ES-I3 (cell line): ENCODE measurements at regions not wholly inside any gene's neighbourhood (a gene's known extent, or its start where the extent isn't known, plus 50 kb on each side); places are given as distances from the start of the nearest gene placed in this dataset.

Experiments used
- H3K36me3 ChIP-seq: 2 replicates; pipeline ENCODE4 v1.6.1; 2013; ENCODE audit warnings: mild to moderate bottlenecking, low read length, control low read depth, moderate library complexity; ENCODE audit not compliant: insufficient read depth
- H3K4me1 ChIP-seq: 2 replicates; pipeline ENCODE4 v1.6.1; 2013; ENCODE audit warnings: mild to moderate bottlenecking, control low read depth, low read length; ENCODE audit not compliant: insufficient read depth
- H3K9ac ChIP-seq: 2 replicates; pipeline ENCODE4 v1.6.1; 2013; ENCODE audit warnings: low read depth, mild to moderate bottlenecking, low read length, moderate library complexity
- H3K9me3 ChIP-seq: 2 replicates; pipeline ENCODE4 v1.6.1; 2013; ENCODE audit warnings: mild to moderate bottlenecking, low read length, moderate library complexity; ENCODE audit not compliant: control insufficient read depth, insufficient read depth

- Histone ChIP-seq H3K36me3 (no peaks in the 10 kb centered on the region), H3K9me3 (no peaks in the 10 kb centered on the region), H3K4me1 (peaks cover 23% of the 10 kb centered on the region), H3K9ac (no peak overlapping the region; the same call in 1 of the 2 replicates)
Observed at GRCh38 chr12:46560874-46561273, 188.3 kb upstream of the SLC38A2 start.

DNA sequence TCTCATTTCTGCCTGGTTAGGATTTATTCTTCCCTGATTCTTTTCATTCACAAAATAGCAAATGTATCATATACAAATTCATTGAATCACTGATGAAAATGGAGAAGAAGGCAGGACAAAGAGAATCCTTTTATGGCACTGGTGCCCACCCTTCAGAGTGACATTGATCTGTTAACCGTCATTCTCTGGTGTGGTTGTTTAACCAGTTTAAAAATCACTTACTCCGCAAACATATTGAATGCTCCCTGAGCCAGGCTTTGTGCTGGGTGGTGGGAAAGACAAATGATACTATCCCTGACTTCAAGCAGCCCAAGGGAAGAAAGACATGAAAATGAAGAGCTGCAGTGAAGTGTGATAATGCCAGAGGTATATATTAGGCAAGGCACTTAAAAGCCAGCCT, 187.5 kb upstream of the SLC38A2 start:
- Histone ChIP-seq H3K9ac (no peak overlapping the region), H3K4me1 (peaks cover 25% of the 10 kb centered on the region), H3K9me3 (no peaks in the 10 kb centered on the region), H3K36me3 (no peaks in the 10 kb centered on the region)

DNA sequence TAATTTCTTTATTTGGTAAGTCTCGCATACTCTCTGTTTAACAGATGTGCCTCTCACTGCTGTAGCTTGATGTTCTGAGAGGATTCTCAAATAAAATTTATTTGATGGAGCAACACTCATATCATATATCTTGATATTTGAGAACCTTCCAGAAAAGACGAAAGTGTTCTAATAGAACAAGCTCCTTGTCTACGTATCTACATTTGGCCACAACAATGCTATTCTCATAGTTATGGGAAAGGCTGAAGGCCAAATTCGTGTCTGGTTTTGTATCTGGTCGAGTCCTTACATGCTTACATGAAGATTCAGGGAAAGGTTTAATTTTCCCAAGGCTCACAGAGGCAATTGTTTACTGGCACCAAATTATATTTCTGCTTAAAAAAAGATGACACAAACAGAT, 186.7 kb upstream of the SLC38A2 start:
- H3K36me3 ChIP-seq: no peaks in the 10 kb centered on the region
- peaks cover 25% of the 10 kb centered on the region for H3K4me1 ChIP-seq
- H3K9me3 ChIP-seq: no peaks in the 10 kb centered on the region
- no peak overlapping the region for H3K9ac ChIP-seq

- Histone ChIP-seq H3K4me1 (peaks cover 25% of the 10 kb centered on the region), H3K9me3 (no peaks in the 10 kb centered on the region), H3K9ac (no peak overlapping the region), H3K36me3 (no peaks in the 10 kb centered on the region)
Observed at GRCh38 chr12:46558677-46559076, 186.1 kb upstream of the SLC38A2 start.

GRCh38 chr12:46557539-46558373, 185.2 kb upstream of the SLC38A2 start:
- peaks cover 25% of the 10 kb centered on the region for H3K4me1 ChIP-seq
- H3K9ac ChIP-seq: no peak overlapping the region
- H3K36me3 ChIP-seq: no peaks in the 10 kb centered on the region
- H3K9me3 ChIP-seq: no peaks in the 10 kb centered on the region

DNA sequence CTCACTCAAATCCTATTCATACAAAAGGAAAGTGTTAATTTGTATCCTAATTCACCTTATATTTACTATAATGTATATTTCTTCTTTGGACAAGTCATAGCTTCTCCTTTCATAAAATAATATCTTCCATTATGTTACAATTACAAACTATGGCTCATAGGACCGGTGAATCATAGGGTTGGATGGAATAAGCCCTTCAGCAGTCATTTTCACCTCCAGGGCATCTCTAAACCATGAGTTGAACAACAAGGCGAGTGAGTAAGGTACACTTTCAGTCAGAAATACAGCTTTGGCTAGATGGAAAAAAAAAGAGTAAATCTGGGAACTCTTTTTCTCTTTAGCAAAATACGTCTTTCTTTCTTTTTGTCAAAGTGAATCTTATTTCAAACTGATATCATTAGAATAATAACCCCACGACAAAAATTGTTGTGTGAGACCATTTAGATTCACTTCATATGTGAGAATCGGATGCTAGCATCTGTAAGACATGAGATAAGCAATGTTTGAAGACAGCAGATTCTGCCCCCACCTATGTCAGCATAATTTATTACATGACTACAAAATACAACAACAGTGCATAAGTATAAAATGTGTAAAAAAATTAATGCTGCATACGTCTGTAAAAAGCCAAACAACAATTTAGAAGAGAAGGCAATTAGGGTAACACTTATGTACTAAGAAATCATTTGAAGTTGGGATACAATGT, 184.4 kb upstream of the SLC38A2 start:
- H3K9me3 ChIP-seq: no peaks in the 10 kb centered on the region
- H3K4me1 ChIP-seq: peaks cover 18% of the 10 kb centered on the region
- H3K36me3 ChIP-seq: no peaks in the 10 kb centered on the region
- no peak overlapping the region for H3K9ac ChIP-seq

DNA sequence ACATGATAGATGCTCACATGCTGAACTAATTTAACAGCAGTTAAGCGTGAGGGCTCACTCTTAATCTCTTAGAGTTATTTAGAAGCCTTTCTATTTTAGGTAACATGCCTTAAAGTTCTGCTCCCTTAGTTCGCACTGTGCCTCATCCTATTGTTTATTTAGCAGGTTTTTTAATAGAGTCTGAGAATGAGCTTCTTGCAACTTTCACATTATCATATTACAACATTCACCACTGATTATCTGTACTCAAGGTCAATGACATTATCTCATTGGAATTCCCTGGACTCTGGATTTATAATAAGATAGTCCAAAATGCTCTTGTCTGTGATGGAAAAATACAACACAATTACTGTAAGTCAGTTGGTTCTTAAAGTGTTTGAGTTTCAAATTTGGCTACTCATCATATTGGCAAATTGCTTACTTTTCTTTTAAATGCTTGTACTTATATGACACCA, 183.6 kb upstream of the SLC38A2 start:
- Histone ChIP-seq H3K9ac (no peak overlapping the region), H3K4me1 (peaks cover 17% of the 10 kb centered on the region), H3K9me3 (no peaks in the 10 kb centered on the region), H3K36me3 (no peaks in the 10 kb centered on the region)

DNA sequence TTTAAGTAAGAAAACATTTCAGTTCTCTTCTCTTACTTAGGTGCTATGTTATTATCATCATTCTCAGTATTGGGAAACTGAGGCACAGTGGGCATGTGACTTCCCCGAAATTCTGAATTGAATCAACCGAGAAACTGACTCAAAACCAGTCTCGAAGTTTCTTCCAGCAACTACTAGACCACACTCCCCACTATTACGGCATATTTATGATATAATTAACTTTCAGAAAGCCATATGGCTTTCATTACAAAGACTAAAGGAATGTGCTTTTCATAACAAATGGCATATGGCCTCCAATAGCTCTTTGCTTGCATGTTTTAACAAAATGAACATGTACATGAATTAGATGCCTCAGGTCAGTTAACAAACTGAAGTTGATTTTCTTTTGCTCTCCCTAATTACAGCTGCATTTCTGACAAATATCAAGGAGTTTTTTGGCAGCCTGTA, 182.9 kb upstream of the SLC38A2 start:
- H3K9me3 ChIP-seq: no peaks in the 10 kb centered on the region
- H3K36me3 ChIP-seq: no peaks in the 10 kb centered on the region
- H3K9ac ChIP-seq: no peak overlapping the region
- H3K4me1 ChIP-seq: peaks cover 13% of the 10 kb centered on the region

DNA sequence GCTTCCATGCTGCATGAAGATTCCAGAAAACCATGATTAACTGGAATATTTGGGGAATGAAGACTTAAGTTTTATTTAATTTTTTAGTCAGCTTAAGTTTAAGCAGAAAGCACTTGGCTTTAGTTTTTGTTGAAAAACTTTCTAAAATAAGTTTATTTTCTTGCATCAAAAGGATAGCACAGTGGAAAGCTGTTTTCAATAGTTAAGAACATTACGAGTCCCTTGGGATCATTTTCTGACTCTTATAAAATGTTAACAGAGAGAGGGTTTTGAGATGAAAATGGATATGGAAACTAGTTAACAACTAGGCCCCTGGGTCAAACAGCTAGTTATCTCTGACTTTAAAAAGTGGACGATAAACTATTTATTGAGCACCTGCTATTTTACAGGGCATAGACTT, 181.9 kb upstream of the SLC38A2 start:
- Histone ChIP-seq H3K9me3 (no peaks in the 10 kb centered on the region), H3K4me1 (peaks cover 10% of the 10 kb centered on the region), H3K36me3 (no peaks in the 10 kb centered on the region), H3K9ac (no peak overlapping the region)

DNA sequence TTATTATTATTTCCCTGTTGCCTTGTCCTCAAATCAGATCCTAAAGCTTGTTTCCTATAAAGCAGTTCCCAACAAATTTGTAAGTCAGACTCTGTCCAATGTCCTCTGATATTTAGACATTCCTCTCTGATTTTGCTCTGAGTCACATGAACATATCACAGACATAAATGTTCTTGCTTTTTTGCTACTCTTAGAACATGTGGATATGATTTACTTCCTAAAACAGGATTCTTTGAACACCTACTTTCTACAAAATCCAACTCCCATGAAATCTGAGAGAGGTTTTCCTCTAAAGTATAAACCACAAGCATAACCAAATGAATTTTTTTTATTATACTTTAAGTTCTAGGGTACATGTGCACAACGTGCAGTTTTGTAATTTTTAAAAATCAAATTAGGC, 181.3 kb upstream of the SLC38A2 start:
- Histone ChIP-seq H3K9ac (no peak overlapping the region), H3K4me1 (peaks cover 10% of the 10 kb centered on the region), H3K36me3 (no peaks in the 10 kb centered on the region), H3K9me3 (no peaks in the 10 kb centered on the region)

DNA sequence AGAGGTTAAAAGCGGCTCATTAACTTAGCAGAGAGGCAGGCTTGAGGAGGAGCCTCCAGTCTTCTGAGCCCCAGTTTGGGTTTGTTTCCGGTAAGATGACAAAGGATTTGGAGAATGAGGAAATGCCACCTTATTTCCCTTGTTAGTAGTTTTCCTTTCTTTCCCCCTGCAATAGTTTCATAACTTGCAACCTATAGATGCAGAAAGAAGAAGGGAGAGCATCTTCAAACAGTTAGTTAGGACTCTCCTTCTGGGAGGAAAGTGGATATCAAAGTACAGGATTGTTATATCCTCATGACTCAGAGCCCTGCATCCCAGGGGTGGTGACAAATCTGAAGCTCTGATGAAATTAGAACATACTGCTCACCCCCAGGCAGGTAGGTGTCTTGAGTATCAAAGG, 180.7 kb upstream of the SLC38A2 start:
- no peak overlapping the region for H3K9ac ChIP-seq
- no peaks in the 10 kb centered on the region for H3K36me3 ChIP-seq
- peaks cover 10% of the 10 kb centered on the region for H3K4me1 ChIP-seq
- no peaks in the 10 kb centered on the region for H3K9me3 ChIP-seq

DNA sequence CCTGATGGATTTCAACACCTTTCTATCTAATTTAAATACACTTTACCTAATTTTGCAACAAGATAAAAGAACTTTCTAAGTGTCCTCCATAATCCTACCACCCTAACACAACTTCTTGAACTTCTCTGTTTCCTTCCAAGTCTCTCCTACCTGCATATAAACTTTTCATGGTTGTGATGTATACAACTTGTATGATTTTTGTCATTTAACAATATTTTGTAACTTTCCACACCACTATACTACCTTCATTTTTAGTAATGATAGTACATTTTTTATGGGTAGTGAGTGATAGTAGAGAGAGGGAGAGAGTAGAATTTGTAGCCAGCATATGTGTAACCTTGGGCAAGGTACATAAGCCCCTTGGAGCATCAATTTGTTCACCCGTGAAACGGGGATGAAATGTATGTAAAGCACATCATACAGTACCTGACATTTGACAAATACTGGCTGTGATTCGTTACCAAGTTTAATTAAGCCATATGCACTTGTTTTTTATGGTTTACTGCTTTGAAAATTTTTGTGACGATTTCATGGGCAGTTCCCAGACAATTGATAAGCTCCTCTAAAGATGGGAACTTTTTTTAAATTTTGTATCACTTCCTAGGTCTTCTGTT, 177.8 kb upstream of the SLC38A2 start:
- no peaks in the 10 kb centered on the region for H3K36me3 ChIP-seq
- H3K9ac ChIP-seq: no peak overlapping the region
- peaks cover 4% of the 10 kb centered on the region; the same call in 1 of the 2 replicates for H3K4me1 ChIP-seq
- no peaks in the 10 kb centered on the region for H3K9me3 ChIP-seq

- H3K36me3 ChIP-seq: no peaks in the 10 kb centered on the region
- peaks cover 4% of the 10 kb centered on the region; the same call in 1 of the 2 replicates for H3K4me1 ChIP-seq
- no peak overlapping the region for H3K9ac ChIP-seq
- H3K9me3 ChIP-seq: peaks cover 3% of the 10 kb centered on the region; the same call in 1 of the 2 replicates
Observed at GRCh38 chr12:46549527-46550265, 177.1 kb upstream of the SLC38A2 start.

- Histone ChIP-seq H3K9ac (no peak overlapping the region), H3K4me1 (peaks cover 4% of the 10 kb centered on the region; the same call in 1 of the 2 replicates)
Observed at GRCh38 chr12:46548605-46549071, 176.1 kb upstream of the SLC38A2 start.

More at GRCh38 chr12:46548605-46549071, 176.1 kb upstream of the SLC38A2 start:
- H3K9me3 ChIP-seq: peaks cover 7% of the 10 kb centered on the region; the same call in 1 of the 2 replicates
- no peaks in the 10 kb centered on the region for H3K36me3 ChIP-seq
